ENCODE measurements at regions not wholly inside any gene's neighbourhood (a gene's known extent, or its start where the extent isn't known, plus 50 kb on each side); places are given as distances from the start of the nearest gene placed in this dataset.

- TF ChIP-seq POLR2A (IDR thresholded peaks at IDR 0.05; ENCODE audit: low read depth, low read length) (no peak), POLR2AphosphoS5 (IDR thresholded peaks at IDR 0.05; ENCODE audit: low read depth, low read length) (no peak)
Measured at GRCh38 chr1:36585569-36586548, 103.1 kb upstream of the CSF3R start.
